NAMALWA (cell line): ENCODE measurements at regions not wholly inside any gene's neighbourhood (a gene's known extent, or its start where the extent isn't known, plus 50 kb on each side); places are given as distances from the start of the nearest gene placed in this dataset.
"Not testable (repeated sequence)": the region's sequence is repeated elsewhere in the genome, so short reads cannot be mapped to it uniquely, and the experiment has no call there.

ENCODE experiments used
- DNase-seq: peaks from one replicate; pipeline ENCODE4 v3.0.0-alpha.2; 2015; ENCODE audit warnings: low spot score

DNA sequence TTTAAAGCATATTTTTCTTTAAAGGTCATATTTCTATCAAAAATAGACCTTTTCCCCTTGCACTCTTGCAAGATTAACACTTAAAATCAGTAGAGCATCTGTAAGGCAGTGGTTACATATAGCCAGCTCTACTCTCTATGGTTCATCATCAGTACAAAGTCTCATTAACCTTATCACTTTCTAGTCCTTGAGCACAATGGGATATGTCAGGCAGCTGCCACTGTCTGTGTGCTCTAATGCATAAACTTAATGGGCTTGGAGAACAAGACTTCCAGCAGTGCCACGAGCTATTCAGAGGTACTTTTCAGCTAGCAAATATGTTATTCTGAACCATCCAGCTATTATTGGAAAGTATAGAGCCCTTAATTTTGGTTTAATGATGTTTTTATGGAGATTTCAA lies 393.7 kb downstream of the GASK1B start:
- DNase-seq: no peak

DNA sequence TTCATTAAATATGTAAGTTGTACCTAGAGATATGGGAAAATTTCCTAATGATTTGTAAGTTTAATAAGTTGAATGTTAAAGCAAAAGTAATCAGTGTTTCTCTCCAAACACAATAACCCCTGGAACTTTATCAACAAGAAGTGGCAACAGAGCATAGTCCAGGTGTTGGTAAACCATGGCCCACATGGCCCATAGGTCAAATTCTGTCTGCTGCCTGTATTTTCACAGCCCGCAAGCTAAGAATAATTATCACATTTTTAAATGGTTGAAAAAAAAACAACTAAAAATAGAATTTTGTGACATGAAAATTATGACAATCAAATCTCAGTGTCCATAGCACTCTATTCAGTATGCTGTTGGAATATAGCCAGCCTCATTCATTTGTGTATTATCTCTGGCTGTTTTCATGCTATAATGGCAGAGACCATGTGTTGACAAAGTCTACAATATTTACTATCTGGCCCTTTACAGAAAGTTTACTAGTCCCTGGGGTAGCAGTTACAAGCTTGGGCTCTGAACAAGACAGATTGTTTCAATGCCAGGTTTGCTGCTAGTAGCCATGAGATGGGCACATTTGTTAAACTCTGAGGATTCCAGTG lies 395.8 kb downstream of the GASK1B start:
- no peak for DNase-seq

DNA sequence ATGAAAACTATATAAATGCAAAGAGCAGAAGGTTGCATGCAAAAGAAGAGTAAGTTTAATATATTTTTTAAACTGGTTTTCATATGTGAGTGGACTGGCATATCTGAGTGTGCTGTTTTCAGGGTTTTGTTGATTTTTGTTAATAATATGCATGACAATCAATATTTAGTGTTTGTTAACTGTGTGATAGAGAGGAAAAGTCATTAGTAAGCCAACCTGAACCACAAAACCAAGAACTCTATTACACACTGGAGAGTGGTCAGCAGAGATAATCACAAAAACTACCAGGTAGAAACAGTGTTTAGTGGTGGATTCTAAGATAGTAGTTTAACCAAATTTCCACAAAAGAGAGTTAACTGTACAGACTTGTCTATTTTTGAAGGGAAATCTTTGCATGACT lies 396.9 kb downstream of the GASK1B start:
- DNase-seq: no peak

DNA sequence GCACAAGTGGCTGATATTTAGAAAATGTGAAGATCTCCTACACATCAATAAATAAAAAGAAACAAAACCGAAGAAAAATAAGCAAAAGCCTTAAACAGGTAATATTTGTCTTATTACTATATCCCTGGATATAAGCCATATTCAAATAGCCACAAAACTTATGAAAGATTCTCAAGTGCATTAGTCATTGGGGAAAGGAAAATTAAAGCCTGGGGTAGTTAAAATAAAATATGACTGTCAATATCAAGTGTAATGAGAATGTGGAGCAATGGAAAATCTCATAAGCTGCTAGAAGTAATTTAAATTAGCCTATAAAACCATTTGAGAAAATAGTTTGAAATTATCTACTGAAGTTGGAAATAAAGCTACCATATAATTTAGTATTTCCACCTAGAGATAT lies 399.9 kb downstream of the GASK1B start:
- DNase-seq: no peak

DNA sequence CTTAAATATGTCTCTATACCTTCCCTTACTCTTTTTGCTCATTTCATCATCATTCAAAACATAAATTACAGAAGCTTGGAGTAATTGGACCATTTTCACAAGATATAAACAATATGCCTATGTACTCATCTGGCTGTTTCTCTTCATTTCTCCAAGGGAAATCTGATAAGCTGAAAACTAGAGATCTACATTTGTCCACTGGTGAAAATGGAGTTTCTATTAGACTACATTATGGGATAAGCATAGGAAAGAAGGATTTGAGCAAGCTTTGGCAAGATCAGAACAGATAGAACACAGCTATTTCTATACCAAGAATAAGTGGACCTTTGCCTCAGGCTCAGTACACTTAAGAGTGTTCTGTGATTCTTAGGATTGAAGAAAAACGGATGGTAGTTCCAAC lies 404.4 kb downstream of the GASK1B start:
- DNase-seq: no peak

DNA sequence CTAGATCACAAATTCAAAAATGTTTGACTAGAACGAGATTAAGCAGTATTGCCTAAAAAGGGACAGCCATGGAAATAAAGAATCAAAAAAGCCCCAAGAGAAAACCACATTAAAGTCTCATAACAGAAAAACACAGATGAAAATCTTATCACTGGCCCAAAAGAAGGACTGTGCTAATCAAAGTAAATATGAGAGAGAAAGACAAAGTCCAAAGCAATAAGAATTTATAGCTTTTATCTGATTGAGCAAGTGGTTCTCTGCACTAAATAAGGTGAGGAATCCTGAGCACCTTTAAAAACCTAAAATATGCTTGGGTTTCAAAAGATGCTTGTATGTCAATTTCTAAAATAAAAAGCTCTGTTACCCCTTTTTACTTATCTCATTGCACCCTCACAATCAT lies 409.3 kb downstream of the GASK1B start:
- DNase-seq: no peak

DNA sequence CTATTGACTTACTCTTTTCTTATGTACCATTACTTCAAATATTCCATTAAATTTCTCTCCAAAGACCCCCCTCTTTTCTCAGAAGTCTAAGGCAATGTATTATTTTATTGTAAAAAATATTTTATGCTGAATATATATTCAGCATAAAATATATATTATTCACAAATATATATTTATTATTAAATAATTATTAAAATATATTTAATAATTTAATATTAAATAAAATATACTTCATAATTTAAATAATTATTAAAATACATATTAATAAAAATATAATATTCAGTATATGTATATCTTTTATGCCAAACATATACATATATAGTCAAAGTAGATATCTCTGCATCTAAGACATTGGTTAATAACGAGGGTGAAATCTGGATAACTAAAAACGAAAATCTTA lies 418.4 kb downstream of the GASK1B start:
- no peak for DNase-seq

DNA sequence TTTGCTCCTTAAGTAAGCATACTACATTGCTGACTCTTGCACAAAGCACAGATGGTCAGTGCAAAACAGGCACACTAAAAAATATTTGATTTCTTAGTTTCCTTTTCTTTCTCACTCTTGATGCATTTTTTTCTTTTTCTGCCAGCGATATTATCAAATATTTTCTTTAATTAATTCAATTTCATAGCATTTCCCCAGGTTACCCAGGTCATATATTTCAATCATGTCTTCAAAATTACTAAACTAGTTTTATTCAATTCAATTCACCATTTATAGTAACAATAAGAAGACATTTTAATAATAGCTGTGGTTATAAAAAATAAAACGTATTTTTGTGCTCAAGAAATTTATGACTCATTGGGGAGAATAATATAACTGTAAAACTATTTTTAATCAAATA lies 421.2 kb downstream of the GASK1B start:
- no peak for DNase-seq

DNA sequence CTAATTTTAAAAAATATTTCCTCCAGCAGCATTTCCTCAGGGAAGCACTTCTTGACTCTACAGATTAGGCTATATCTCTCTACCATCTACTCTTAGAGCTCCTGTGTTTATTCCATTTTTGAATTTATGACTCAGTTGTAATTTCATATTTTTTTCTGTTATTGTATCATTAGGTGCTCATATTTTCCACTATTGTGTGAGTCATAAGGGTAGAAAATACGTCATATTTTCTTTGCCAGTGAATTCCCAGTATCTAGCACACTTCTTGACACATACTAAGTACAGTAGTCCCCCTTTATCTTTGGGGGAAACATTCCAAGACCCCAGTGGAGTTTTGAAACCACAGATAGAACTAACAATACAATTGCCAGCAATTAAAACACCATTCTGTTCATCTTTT lies 431.2 kb downstream of the GASK1B start:
- DNase-seq: no peak

DNA sequence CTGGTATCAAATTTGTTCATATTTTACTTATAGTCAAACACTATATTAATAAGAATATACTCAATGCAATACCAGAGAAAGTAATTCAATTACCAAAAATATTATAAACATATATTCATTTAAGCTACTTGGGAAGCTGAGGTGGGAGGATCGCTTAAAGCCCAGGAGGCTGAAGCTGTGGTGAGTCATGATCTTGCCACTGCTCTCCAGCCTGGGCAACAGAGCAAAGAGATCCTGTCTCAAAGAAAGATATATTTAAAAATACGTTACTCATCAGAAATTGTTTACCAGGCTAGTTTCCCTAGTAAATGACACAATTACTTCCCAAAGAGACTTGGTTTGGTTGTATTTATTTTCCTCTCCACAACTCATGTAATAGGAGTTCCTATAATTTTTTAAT lies 433.6 kb downstream of the GASK1B start:
- no peak for DNase-seq

DNA sequence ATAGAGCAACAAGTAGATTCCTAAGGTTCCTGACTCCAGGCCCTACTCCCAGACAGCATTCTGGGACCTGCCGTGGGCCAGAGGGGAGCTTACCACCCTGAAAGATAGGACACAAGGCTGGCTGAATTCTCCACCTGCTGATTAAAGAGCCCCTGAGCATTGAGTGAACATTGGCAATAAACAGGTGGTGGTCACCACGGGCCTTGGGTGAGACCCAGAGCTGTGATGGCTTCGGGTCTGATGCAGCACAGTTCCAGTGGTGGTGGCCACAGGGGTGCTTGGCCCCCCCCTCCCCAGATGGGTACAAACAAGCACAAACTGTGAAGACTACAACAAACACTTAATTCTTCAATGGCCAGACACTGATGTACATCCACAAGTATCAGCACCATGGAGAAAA lies 444.6 kb downstream of the GASK1B start:
- no peak for DNase-seq

DNA sequence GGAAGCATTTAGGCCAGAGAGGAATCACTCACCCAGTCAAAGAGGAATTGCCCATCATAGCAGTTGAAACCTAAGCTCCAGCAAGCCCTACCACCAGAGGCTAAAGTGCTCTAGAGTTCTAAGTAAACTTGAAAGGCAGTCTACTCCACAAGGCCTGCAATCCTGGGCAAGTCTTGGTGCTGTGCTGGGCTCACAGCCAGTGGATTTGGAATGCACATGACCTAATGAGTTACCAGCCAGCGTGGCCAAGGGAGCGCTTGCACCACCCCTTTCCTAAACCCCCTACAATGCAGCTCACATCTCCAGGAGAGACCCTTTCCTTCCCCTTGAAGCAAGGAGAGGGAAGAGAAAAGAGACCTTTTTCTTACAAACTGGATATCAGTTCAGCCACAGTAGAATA lies 445.7 kb downstream of the GASK1B start:
- no peak for DNase-seq

DNA sequence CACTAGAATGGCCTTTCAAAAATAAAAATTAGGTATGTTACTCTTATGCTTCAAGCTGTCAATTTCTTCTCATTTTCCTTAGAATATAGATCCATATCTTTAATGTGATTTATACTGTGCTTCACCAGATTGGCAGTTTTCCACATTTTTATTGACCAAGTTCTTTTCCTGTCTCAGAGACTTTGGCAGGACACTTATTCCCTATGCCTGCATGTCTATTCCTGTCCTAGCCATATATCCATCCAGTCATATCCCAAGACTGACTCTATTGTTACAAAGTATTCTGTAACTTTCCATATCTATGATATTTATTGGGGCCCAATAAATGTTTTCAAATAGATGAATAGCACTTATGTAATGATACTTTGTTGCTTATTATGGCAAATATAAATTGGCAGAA lies 450.7 kb downstream of the GASK1B start:
- no peak for DNase-seq

DNA sequence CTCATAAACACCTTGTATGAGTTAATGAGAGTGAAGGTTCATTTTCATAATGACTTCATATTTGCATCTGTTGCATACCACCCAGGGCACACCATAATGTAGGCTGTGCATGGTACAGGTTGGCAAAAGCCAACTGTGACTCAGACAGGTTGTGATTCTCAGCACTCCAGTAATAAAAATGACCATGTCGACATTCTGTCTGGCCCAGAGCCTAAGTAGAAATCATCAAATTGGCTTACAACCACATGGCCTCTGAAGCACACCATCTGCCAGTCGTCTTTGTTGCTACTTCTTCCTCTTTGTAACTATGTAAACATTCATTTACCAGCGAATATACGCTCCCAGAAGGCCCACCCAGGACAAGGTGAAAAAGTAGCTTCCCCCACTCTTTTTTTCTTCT lies 459.5 kb downstream of the GASK1B start:
- DNase-seq: no peak

DNA sequence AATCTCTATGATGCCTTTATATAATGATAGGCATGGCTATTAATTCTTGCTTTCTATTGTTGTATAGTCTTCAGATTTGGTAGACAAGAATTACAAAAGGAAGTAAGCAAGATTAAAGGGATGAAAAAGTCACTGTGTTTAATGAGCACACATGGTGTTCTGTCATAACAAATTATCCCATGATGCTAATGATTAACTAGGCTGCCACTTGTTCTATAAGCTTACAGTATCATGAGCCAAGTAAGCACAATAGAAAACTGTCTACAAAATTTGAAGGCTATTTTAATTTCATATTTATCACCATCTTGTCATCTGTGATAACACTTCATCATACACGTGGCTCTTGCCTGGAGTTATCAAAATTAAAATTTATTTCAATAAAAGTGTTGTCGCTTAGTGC lies 466.7 kb downstream of the GASK1B start:
- DNase-seq: no peak

DNA sequence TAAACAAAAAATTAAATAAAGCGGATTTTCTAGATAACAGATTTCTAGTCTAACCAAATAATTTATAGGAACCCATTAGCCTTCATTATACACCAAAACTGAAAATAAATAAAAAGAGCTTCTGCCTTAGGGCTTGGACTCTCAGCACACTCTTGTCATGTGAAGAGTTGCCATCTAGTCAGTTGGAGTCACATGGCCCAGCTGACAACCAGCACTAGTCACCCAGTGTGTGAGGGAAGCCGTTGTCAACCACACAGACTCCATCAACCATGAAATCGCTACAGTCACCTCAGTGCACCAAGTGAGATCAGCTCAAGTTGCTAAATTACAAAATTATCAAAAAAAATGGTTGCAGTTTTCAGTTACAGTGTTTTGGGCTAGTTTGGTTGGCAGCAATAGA lies 470.0 kb downstream of the GASK1B start:
- no peak for DNase-seq

DNA sequence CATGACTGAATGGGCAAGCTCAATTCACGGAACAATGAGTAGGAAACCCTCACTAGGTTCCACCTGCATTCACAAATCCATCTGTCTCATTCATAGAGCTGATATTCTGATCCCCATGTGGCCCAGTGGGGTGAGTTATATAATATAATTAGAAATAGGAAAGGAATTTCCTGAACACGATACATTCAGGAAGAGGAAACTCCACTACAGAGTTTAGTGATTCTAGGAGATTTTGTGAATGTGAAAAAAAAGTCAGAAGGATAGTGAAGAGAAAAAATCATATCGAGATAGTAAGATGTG lies 471.2 kb downstream of the GASK1B start:
- DNase-seq: no peak

DNA sequence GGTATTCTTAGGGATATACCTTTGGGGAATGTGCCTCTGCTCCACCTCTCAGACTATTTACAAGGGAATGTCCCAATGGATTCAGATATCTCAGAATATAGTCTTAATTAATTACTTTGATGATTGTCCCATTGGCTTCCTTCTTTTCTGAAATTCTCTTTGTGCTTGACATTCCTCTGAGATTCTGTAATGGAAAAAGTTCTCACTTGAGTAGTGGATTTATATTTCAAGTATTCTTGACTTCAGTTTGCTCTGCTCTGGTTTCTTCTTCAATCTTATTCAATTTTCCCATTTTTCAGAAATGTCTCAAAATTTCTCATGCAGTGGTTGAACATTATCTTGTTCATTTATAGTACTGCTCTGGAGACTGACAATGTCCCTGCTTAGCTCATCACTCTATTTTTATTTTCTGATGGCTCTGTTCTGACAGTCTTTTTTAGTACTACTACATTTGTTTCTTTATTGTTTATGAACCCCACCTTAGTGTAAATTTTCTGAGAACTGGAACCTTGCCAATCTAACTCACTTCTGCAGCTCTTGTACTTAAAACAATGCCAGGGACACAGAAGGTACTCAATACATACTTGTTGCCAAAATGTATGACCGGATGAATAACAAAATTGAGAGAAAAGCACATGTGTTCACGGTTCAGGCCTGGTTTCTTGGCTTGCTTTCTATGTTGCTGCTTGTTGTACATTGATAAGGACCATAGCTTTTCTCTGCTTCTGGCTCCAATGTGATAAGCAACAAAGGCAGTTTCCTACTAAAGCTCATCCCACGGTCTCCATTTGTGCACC lies 471.7 kb downstream of the GASK1B start:
- DNase-seq: no peak

DNA sequence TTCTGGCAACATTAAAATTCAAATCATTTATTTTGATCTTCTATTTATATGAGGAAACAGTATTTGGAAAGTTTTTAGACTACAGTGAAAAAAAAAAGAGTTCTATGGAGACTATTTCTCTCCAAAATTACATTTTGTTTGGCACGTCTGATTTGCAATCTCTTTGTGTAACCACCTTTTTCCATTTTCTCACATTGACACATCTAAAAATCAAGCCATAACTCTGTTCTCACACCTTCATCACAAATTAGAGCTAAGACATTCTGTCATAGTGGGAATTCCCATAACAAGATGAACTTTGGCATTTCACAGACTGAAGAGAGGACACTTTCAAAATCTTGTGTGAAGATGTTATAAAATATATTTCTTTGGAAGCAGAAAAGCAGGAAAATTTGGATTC lies 468.9 kb downstream of the GRIA2 start:
- no peak for DNase-seq

DNA sequence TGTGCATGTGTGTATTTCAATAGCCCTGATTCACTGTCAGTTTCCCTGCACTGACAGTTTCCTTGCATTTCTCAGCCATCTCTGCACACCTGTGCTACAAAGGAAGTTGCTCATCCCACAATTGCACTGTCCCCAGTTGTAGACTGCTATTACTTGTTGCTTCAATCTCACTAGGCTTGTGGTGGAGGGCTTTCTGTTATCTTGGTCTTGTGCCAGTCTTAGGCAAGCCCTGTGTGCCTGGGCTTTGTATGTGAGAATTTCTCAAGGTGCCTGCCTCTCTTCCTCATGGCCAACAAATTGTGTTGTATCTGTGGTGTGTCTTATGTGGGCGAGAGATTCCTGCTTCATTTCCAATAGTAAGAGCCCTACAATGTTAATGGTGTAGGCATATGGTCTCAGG lies 467.4 kb downstream of the GRIA2 start:
- no peak for DNase-seq

DNA sequence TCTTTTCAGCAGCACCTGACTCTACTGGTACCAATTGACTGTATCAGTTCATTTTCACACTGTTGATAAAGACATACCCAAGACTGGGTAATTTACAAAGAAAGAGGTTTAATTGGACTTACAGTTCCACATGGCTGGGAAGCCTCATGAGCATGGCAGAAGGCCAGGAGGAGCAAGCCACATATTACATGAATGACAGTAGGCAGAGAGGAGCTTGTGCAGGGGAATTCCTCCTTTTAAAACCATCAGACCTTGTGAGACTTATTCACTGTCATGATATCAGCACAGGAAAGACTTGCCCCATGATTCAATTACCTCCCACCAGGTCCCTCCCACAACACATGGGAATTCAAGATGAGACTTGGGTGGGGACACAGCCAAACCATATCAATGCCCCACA lies 458.8 kb downstream of the GRIA2 start:
- not testable (repeated sequence) for DNase-seq

DNA sequence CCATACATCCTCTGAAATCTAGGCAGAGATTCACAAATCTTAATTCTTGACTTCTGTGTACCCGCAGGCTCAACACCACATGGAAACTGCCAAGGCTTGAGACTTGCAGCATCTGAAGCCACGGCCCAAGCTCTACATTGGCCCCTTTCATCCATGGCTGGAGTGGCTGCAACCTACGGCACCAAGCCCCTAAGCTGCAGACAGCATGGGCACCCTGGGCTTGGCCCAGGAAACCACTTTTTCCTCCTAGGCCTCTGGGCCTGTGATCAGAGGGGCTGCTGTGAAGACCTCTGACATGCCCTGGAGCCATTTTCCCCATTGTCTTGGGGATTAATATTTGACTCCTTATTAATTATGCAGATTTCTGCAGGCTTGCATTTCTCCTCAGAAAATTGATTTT lies 457.9 kb downstream of the GRIA2 start:
- no peak for DNase-seq

DNA sequence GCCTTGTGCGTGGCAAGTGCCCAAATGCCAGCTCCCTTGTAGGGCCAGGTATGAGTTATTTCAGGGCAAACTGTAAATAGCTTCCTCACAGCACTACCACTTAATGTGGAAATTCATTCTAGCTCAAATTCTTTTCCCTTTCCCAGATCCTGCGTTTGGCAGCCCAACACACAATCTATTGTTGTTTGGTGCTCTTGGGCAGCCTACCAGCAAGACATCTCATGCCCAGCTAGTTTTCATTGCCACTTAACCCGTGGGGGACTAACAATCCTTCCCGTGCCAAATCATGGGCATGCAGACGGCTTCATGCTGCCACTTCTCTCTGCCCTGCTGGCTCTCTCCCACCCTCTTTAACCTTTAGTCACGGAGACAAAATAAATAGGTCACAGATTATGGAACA lies 454.2 kb downstream of the GRIA2 start:
- DNase-seq: no peak

DNA sequence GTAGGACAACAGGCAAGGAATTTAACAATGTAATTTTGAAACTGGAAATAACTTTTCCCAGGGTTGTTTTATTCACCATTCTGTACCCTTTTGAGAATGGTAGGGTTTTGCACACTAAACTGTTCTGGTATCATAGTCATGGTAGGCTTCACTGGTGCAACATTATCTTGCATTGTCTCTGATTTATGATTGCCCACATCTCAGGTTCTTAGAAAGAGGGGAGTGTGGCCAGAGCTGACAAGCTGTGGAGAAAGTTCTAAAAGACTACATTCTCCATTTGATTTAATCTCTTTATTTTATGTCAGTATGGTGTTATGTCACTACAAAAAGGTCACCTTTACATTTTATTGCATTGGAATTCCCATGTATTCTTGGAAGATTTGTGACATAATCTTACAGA lies 447.3 kb downstream of the GRIA2 start:
- no peak for DNase-seq
